Stimulated activated CD4-positive, alpha-beta T cell treated with anti-CD3 and anti-CD28 coated beads, TNF-alpha, amount 100 ng/mL, for 4 hours (primary cell): ENCODE measurements at regions not wholly inside any gene's neighbourhood (a gene's known extent, or its start where the extent isn't known, plus 50 kb on each side); places are given as distances from the start of the nearest gene placed in this dataset.

ENCODE experiments used
- DNase-seq, 3 experiments: peaks; one replicate each; pipeline ENCODE4 v3.0.0-alpha.2; 2020; ENCODE audit warnings: low read depth in 3 of 3

- DNase-seq = no peak
Observed at GRCh38 chr11:8740129-8740528, 57.5 kb downstream of the RPL27A start.

DNA sequence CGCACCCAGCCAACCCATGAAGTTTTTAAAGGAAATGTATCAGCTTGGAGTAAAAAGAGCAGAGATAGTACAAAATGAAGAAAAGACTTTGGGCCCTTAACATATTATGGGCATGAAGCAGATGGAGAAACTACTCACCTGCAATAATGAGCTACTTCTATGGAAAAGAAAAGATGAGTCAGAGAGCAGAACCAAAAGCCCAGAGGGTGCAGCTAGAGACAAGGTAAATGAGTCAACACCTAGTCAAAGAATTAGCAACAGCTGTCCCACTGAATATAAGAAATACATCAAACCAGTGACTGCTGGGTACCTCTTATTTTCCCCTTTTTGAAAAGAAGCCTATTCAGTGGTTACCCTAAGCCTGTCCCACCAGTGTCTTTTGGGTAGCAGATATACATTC, 61.8 kb downstream of the RPL27A start:
- DNase-seq = no peak

DNA sequence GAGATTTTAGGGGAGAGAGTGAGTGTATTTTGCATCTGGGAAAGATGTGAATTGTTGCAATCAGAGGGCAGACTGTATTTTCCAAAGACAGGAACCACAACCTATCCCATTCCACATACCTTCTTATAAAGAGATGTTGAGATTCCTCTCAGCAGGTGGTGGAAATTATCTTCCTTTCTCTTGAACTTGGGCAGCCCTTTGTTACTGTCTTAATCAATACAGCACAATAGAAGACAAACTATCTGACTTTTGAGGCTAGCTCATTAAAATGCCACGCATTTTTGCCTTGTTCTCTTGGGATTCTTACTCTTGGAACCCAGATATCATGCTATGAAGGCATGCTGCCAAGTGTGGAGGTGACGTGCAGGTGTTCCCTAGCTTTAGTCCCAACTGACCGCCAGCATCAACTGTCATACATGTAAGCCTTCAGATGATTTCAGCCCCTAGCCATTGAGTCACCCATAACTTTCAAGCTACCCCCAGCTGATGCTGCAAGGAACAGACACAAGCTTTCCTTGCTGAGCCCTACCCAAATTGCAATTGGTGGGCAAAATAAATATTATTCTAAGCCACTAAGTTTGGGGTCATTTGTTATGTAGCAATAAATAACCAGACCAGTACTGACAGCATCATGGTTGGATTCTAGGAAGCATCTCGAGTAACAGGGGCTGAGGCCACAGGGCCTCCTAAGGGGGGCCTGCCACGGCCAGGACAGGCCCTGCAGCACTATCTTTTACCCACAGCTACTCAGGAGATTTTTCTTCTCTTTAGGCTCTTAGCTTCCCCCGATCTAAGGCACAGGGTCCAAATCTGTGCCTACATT, 63.0 kb downstream of the RPL27A start:
- no peak for DNase-seq

DNA sequence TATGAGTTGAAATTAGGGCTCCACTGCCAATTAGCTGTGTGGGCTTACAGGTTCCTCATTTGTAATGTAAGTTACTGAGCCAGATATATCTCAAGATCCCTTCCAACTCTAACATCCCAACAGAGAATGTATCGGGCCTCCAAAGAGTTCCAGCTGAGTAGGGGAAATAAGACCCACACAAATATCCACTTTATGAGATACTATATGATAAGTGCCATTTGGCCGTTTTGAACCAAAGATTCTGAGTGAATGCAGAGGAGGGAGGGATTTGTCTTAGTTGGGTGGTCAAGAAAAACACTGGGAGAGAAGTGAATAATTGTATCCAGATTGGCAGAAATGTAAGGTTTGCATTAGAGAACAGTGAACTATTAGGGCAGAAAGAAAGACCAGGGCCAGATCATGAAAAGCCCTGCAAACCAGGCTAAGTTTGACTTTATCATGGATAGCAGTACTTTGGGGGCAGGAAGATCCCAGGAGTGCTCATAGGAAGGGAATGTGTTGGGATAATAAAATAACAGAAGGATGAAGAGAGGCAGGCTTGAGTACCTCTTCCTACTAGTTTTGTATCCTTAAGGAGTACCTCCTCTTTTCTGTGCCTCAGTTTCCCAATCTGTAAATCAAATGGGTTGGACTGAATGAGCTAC, 63.9 kb downstream of the RPL27A start:
- DNase-seq = no peak

GRCh38 chr11:8747173-8747572, 64.6 kb downstream of the RPL27A start:
- DNase-seq = no peak

DNA sequence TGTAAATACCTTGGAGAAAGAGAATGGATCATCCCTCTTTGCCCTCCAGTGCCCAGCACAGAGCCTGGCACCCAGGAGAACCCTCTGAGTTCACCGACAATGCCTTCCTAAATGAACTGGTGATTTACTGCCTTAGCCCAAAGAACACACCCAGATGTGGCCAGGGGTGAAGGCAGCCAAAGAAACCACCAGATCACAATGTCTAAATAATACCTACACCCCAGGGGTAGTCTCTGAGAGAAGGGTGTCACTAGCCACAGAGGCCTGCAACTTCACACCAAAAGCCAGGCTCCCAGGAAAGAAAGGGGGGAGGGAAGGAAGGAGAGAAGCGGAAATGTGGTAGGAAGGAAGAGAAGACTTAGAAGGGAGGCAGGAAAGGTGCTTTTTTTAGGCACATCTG, 65.7 kb downstream of the RPL27A start:
- no peak for DNase-seq

GRCh38 chr11:8749202-8749601, 66.6 kb downstream of the RPL27A start:
- no peak for DNase-seq

DNA sequence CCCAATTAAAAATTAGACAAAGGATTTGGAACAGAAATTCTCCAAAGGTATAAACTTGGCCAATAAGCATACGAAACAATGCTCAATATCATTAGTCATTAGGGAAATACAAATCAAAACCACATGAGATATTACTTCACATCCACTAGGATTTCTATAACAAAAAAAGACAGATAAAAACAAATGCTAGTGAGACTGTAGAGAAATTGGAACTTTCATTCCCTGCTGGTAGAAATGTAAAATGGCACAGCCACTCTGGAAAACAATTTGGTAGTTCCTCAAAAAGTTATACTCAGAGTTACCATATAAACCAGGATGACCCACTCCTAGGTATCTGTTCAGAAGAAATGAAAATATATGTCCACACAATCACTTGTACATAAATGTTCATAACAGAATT, 71.6 kb downstream of the RPL27A start:
- no peak for DNase-seq

DNA sequence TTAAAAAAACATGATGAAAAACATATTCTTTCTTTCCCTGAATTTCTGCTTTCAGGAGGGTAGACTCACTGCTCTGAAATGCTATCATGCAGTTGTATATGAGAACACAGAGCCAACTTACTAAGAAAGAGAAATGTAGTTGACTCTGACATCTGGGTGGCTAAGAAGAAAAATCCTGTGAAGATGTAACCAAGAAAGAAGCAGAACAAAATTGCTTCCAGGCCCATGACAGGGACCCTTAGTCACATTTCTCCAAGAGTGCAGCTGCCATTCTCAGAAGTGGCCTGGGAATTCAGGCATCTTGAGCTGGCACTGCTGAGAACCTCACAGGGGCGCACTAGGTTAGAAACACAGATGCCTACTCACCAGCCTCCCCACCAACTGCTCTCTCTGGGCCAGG, 73.6 kb downstream of the RPL27A start:
- DNase-seq = no peak

DNA sequence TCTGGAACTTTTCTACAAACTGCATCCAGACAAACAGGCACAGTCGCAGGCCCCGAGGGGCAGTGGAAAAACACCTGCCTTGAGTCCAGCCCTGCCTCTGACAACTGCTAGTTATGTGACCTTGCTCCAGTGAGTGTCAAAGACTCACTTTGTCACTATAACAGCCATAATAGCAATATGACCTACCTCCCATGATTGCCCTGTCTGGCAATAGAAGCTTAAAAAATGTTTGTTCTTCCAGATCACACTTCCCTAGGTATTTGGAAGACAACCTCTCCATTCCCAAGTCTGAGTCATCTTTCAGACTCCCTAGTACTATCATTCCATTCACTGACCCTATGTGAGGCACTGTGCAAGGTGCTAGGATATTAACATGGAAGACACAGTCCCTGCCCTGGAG, 74.5 kb downstream of the RPL27A start:
- DNase-seq = no peak

DNA sequence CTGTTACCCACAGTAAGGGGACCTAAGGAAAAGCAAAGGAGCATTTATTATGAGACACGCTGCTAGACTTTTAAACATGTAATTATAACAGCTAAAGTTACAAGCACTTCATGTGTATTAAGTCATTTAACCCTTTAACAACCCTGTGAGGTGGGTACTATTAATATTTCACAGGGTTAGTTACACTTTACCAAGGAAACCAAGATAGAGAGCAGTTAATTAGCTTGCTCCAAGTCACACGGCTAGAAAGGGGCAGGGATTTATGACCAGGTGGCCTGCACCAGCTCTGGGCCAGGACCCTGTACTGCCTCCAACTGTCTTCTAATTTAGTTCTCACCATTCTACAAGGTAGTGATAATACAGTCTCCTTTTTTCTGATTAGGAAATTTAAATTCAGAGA, 74.9 kb downstream of the RPL27A start:
- no peak for DNase-seq

GRCh38 chr11:8758619-8759169, 76.1 kb downstream of the RPL27A start:
- no peak for DNase-seq

DNA sequence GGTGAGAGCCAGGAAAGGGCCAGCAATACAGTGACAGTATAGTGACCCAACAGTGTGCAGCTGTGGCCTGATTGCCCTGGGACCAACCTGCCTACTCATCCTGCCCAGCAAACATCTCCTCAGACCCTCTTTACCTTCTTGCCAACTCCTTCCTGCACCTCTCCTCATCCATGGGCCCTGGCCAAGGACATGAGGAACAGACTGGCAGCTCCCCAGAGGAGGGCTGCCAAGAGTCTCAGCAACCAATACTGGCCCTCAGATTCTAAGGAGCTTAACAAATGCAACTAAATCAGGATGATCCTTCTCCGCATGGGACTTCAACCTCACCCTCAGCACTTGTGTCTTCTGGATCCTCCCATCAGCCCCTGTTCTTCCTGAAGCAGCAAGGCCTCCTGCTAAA, 77.0 kb downstream of the RPL27A start:
- DNase-seq = no peak

GRCh38 chr11:8760896-8761295, 78.3 kb downstream of the RPL27A start:
- DNase-seq = no peak

DNA sequence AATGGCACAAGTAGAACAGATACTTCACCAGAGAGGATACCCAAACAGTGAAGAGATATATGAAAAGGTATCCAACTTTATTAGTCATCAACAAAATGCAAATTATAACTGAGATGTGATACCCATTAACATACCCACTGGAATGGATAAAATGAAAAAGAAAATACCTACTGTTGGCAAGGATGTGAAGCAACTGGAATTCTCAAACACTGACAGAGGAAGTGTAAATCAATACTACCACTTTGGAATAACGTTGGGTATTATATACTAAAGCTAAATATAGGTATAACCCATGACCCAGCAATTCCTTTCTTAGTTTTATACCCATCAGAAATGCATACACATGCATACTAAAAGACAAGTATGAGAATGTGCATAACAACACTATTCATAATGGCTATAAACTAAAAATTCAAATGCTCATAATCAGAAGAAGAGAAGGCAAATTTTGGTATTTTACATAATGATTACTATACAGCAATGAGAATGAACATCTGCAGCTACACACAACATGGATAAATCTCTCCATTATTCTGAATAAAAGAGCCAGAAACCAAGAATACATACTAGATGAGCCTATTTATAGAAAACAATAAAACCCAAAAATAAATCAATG, 80.6 kb downstream of the RPL27A start:
- no peak for DNase-seq

GRCh38 chr11:8765294-8765693, 82.7 kb downstream of the RPL27A start:
- DNase-seq = no peak

GRCh38 chr11:8766043-8766987, 83.7 kb downstream of the RPL27A start:
- no peak for DNase-seq

DNA sequence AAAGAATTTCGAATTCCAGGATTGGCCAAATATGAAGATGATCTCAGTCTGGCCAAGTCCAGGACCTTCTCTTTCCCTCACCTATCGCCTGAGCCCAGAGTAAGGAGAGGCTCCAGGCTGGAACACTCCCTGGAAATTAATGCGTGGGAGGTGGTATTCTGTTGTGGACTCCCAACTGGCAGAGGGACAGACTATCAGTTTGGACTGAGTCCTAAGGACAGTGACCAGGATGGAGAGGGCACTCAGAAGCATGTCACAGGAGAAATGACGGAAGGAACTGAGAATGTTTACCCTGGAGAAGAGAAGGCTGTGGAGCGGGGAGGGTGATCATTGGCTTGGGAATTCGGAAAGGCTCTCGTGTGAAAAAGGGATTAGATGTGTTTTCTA, 84.4 kb downstream of the RPL27A start:
- DNase-seq = no peak

DNA sequence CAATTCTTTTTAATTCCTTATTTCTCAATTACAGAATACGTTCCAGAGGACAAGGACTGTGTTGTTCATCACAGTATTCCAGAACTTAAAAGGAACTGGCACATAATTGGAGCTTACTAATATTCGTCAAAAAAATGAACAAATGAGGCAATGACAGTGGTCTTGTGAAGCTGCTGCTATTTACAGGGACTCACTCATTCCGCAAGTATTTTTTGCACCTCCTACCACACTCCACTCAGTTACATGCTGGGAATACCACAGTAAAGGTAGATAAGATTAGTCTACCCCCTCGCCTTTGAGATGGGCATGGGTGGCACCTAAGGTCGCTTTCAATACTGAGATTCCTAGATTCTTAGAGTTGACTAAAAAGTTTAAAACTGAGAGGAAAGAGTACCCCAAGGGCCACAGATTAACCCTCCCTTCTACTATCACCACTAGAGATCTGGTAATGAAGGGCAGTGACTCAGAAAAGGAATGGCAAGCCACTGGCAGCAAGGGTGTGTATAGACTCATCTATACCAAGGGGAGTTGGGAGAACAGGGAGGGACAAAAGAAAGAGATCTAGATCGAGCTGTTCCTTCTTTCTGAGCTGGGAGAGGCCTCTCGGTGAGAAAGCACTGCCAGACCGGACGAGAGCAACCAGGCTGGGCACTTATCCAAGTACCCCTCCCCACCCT, 85.0 kb downstream of the RPL27A start:
- no peak for DNase-seq

GRCh38 chr11:8768625-8769333, 86.2 kb downstream of the RPL27A start:
- DNase-seq = no peak
